ENCODE measurements at regions not wholly inside any gene's neighbourhood (a gene's known extent, or its start where the extent isn't known, plus 50 kb on each side); places are given as distances from the start of the nearest gene placed in this dataset.

DNA sequence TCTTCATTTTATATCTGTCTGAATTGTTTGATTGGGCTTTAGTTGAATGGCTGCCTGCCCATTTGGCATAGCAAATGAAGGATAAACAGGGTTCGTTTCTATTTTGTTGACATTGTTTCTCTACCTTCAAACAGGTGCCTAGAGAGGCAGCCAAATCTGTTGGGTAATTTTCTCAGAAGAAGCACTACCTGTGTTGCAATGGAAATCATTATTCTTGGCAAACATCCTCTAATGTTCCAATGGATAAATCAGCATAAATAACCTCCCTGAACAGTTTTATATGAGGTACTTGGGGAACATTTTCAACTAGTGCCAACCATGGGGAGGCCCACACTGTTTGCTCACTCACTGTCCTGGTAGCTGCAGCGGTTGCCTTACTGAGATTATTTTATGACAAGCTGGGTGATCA, 64.4 kb upstream of the PLPP4 start:
- H3K79me1 ChIP-seq (ENCODE audit: insufficient read depth, low read depth, low read length, poor library complexity, severe bottlenecking): no peaks in the 10 kb centered on the region
- no peak overlapping the region for H2BK5ac ChIP-seq (ENCODE audit: insufficient read length, low read length)
- H2AK5ac ChIP-seq (ENCODE audit: insufficient read length, low read length): no peak overlapping the region
- no peak overlapping the region for H3K14ac ChIP-seq (ENCODE audit: insufficient read depth, low read length)
- no peaks in the 10 kb centered on the region; the same call in 1 of the 2 replicates for H3K4me1 ChIP-seq (ENCODE audit: insufficient read depth, low read length)
- H3K56ac ChIP-seq (ENCODE audit: insufficient read length, low read depth, low read length): no peak overlapping the region
- H3K9me3 Mint-ChIP-seq: peaks cover 3% of the 10 kb centered on the region in 2 experiments; a peak in 2 of 5 replicates
- no peak overlapping the region for H3K27ac Mint-ChIP-seq
- no peaks in the 10 kb centered on the region for H3K79me2 ChIP-seq (ENCODE audit: insufficient read depth, low read length)
- H3K27me3 ChIP-seq (ENCODE audit: insufficient read depth, low read length): no peaks in the 10 kb centered on the region
- no peak overlapping the region for H2AFZ ChIP-seq (ENCODE audit: low read length)
- no peak overlapping the region for H3K27ac ChIP-seq (ENCODE audit: insufficient read length, low read depth, low read length)
- no peak for DNase-seq
- H3K9ac ChIP-seq (ENCODE audit: extremely low read depth, insufficient read length, low read length): no peak overlapping the region
- H3K18ac ChIP-seq (ENCODE audit: insufficient read length, low read depth, low read length): no peak overlapping the region
- H3K23ac ChIP-seq (ENCODE audit: insufficient read length, low read depth, low read length): no peak overlapping the region
- no peak overlapping the region for H2BK12ac ChIP-seq (ENCODE audit: insufficient read length, low read depth, low read length)
- no peak overlapping the region for H2BK20ac ChIP-seq (ENCODE audit: low read depth, low read length, poor library complexity, severe bottlenecking)
- H4K8ac ChIP-seq (replicated peaks; ENCODE audit: insufficient read length, low read depth, low read length): no peak overlapping the region
- no CpG with 5 or more reads among the region's 2 CpGs for WGBS (ENCODE audit: extremely low coverage, insufficient read length, low lambda C conversion rate)
- no peaks in the 10 kb centered on the region for H3K9me3 ChIP-seq (ENCODE audit: control insufficient read depth, low read depth, low read length)
- H4K91ac ChIP-seq (ENCODE audit: insufficient read length, low read depth, low read length): no peak overlapping the region
- H3T11ph ChIP-seq (ENCODE audit: low read length): no peak overlapping the region
- TF ChIP-seq, protein P1, sequence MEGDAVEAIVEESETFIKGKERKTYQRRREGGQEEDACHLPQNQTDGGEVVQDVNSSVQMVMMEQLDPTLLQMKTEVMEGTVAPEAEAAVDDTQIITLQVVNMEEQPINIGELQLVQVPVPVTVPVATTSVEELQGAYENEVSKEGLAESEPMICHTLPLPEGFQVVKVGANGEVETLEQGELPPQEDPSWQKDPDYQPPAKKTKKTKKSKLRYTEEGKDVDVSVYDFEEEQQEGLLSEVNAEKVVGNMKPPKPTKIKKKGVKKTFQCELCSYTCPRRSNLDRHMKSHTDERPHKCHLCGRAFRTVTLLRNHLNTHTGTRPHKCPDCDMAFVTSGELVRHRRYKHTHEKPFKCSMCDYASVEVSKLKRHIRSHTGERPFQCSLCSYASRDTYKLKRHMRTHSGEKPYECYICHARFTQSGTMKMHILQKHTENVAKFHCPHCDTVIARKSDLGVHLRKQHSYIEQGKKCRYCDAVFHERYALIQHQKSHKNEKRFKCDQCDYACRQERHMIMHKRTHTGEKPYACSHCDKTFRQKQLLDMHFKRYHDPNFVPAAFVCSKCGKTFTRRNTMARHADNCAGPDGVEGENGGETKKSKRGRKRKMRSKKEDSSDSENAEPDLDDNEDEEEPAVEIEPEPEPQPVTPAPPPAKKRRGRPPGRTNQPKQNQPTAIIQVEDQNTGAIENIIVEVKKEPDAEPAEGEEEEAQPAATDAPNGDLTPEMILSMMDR (conservative IDR thresholded peaks at IDR 0.05): no peak
- no peak overlapping the region for H3K4me2 ChIP-seq (ENCODE audit: insufficient read depth, insufficient read length, low read length)
- no peak overlapping the region for H3K4me3 Mint-ChIP-seq
- H2BK15ac ChIP-seq (ENCODE audit: low read depth, low read length): no peak overlapping the region
- H3K36me3 Mint-ChIP-seq (ENCODE audit: insufficient read depth in 1 of 3, low read depth in 3 of 3): peaks cover 1 to 5% (median 2%) of the 10 kb centered on the region in 3 experiments; a peak in 2 of 7 replicates
- no peak overlapping the region for H4K5ac ChIP-seq (ENCODE audit: insufficient read length, low read depth, low read length)
- no peak overlapping the region for H3K4ac ChIP-seq (ENCODE audit: low read depth, low read length)
- peaks cover 26 to 33% of the 10 kb centered on the region in 2 experiments for H3K4me1 Mint-ChIP-seq
- H3K27me3 Mint-ChIP-seq (ENCODE audit: low read depth): no peaks in the 10 kb centered on the region
- no peaks in the 10 kb centered on the region for H4K20me1 ChIP-seq (ENCODE audit: control insufficient read depth, insufficient read depth, insufficient read length)
- no peak overlapping the region for H2BK120ac ChIP-seq (ENCODE audit: low read depth, low read length, poor library complexity, severe bottlenecking)
- H3K23me2 ChIP-seq (ENCODE audit: insufficient read length, low read depth, low read length, poor library complexity, severe bottlenecking): no peaks in the 10 kb centered on the region

All from H9 (cell line).